ENCODE measurements at regions not wholly inside any gene's neighbourhood (a gene's known extent, or its start where the extent isn't known, plus 50 kb on each side); places are given as distances from the start of the nearest gene placed in this dataset.

GRCh38 chr2:236947896-236948295, 137.8 kb upstream of the COPS8 start:
- in situ Hi-C loops (cut with MboI; ENCODE audit: low pct_ligation_motif_present in 1 of 4, low pct_unique_long_range_greater_than_20kb in 1 of 4, low sequenced_read_pairs in 3 of 4) = no loop called here
- intact Hi-C loops (cut with DNase I; ENCODE audit: low total_unique reads) = no loop called here
- H3K4me1 ChIP-seq = no peaks in the 10 kb centered on the region
- H3K36me3 ChIP-seq = no peaks in the 10 kb centered on the region
- no peak overlapping the region for H3K4me3 ChIP-seq
- WGBS, 2 donors (ENCODE audit: low coverage in 1 of 2) = 89 to 92% methylated on average over 5 to 9 of the region's 9 CpGs
- no peaks in the 10 kb centered on the region for H3K27me3 ChIP-seq
- TF ChIP-seq POLR2A (IDR thresholded peaks at IDR 0.05) (no peak), CTCF (IDR thresholded peaks at IDR 0.05) (no peak), POLR2AphosphoS5 (IDR thresholded peaks at IDR 0.05) (no peak)
- no peaks in the 10 kb centered on the region for H3K9me3 ChIP-seq
- H3K27ac ChIP-seq = no peak overlapping the region
- DNase-seq = no peak

- 78 to 80% methylated on average over 10 to 20 of the region's 20 CpGs for WGBS, 2 donors (ENCODE audit: low coverage in 1 of 2)
- Histone ChIP-seq H3K27me3 (no peaks in the 10 kb centered on the region), H3K27ac (no peak overlapping the region), H3K4me1 (no peaks in the 10 kb centered on the region), H3K4me3 (no peak overlapping the region), H3K36me3 (no peaks in the 10 kb centered on the region), H3K9me3 (no peaks in the 10 kb centered on the region)
- in situ Hi-C loops (cut with MboI; ENCODE audit: low pct_ligation_motif_present in 1 of 4, low pct_unique_long_range_greater_than_20kb in 1 of 4, low sequenced_read_pairs in 3 of 4) (no loop called here), intact Hi-C loops (cut with DNase I; ENCODE audit: low total_unique reads) (no loop called here)
- TF ChIP-seq POLR2A (IDR thresholded peaks at IDR 0.05) = no peak
- TF ChIP-seq POLR2AphosphoS5 (IDR thresholded peaks at IDR 0.05) = no peak
- no peak for TF ChIP-seq EP300 (IDR thresholded peaks at IDR 0.05; ENCODE audit: low read depth)
- TF ChIP-seq CTCF (IDR thresholded peaks at IDR 0.05) = no peak
- no peak for DNase-seq
Observed at GRCh38 chr2:236949089-236949905, 136.4 kb upstream of the COPS8 start.

GRCh38 chr2:236951830-236952475, 133.7 kb upstream of the COPS8 start:
- TF ChIP-seq EP300 (IDR thresholded peaks at IDR 0.05; ENCODE audit: low read depth) (no peak), CTCF (IDR thresholded peaks at IDR 0.05) (no peak), POLR2AphosphoS5 (IDR thresholded peaks at IDR 0.05) (no peak), POLR2A (IDR thresholded peaks at IDR 0.05) (no peak)
- no peak for DNase-seq
- Histone ChIP-seq H3K4me3 (no peak overlapping the region), H3K4me1 (no peaks in the 10 kb centered on the region), H3K27me3 (no peaks in the 10 kb centered on the region), H3K9me3 (no peaks in the 10 kb centered on the region), H3K27ac (no peak overlapping the region), H3K36me3 (no peaks in the 10 kb centered on the region)
- intact Hi-C loops (cut with DNase I; ENCODE audit: low total_unique reads) (no loop called here), in situ Hi-C loops (cut with MboI; ENCODE audit: low pct_ligation_motif_present in 1 of 4, low pct_unique_long_range_greater_than_20kb in 1 of 4, low sequenced_read_pairs in 3 of 4) (no loop called here)
- 88 to 90% methylated on average over 1 to 3 of the region's 3 CpGs for WGBS, 2 donors (ENCODE audit: low coverage in 1 of 2)

GRCh38 chr2:236954641-236955040, 131.0 kb upstream of the COPS8 start:
- intact Hi-C loops (cut with DNase I; ENCODE audit: low total_unique reads) (no loop called here), in situ Hi-C loops (cut with MboI; ENCODE audit: low pct_ligation_motif_present in 1 of 4, low pct_unique_long_range_greater_than_20kb in 1 of 4, low sequenced_read_pairs in 3 of 4) (no loop called here)
- H3K4me1 ChIP-seq = no peaks in the 10 kb centered on the region
- no peak overlapping the region for H3K27ac ChIP-seq
- no peak for TF ChIP-seq POLR2A (IDR thresholded peaks at IDR 0.05)
- no peak for TF ChIP-seq EP300 (IDR thresholded peaks at IDR 0.05; ENCODE audit: low read depth)
- TF ChIP-seq POLR2AphosphoS5 (IDR thresholded peaks at IDR 0.05) = no peak
- TF ChIP-seq CTCF (IDR thresholded peaks at IDR 0.05) = no peak
- no peaks in the 10 kb centered on the region for H3K9me3 ChIP-seq
- H3K36me3 ChIP-seq = no peaks in the 10 kb centered on the region
- H3K27me3 ChIP-seq = no peaks in the 10 kb centered on the region
- DNase-seq = no peak
- WGBS, 2 donors (ENCODE audit: low coverage in 1 of 2) = 81% methylated on average over 3 of the region's 3 CpGs; no CpG with 5 or more reads in 1 of the 2 donors
- no peak overlapping the region for H3K4me3 ChIP-seq
